ENCODE measurements at regions not wholly inside any gene's neighbourhood (a gene's known extent, or its start where the extent isn't known, plus 50 kb on each side); places are given as distances from the start of the nearest gene placed in this dataset.

- H3K27ac Mint-ChIP-seq, result peak overlapping the region; percentile 100
- H3K4me1 Mint-ChIP-seq (ENCODE audit: low read depth), result peaks cover 55% of the 10 kb centered on the region
- H3K4me3 Mint-ChIP-seq, result peak overlapping the region; percentile 92
- intact Hi-C loops (cut with micrococcal nuclease), result loop anchor here (2.0 to 5.0 kb wide), 6 partner anchors 143 to 1814 kb away; partner anchors contain the start of gene BCL11B
- peaks cover 57% of the 10 kb centered on the region for H3K36me3 Mint-ChIP-seq (ENCODE audit: low read depth)
- no peaks in the 10 kb centered on the region for H3K27me3 Mint-ChIP-seq (ENCODE audit: insufficient read depth)
- DNase-seq (ENCODE audit: low spot score), result peak; percentile 73
- peaks cover 43% of the 10 kb centered on the region for H3K9me3 Mint-ChIP-seq
These were observed 661.7 kb downstream of the VRK1 start for GRCh38 chr14:97458661-97459579.

GRCh38 chr14:97462081-97462480 is 664.9 kb downstream of the VRK1 start:
- Mint-ChIP-seq H3K36me3 (ENCODE audit: low read depth) (peaks cover 62% of the 10 kb centered on the region), H3K4me1 (ENCODE audit: low read depth) (peaks cover 29% of the 10 kb centered on the region), H3K4me3 (no peak overlapping the region), H3K9me3 (peaks cover 53% of the 10 kb centered on the region), H3K27ac (no peak overlapping the region), H3K27me3 (ENCODE audit: insufficient read depth) (no peaks in the 10 kb centered on the region)
- intact Hi-C loops (cut with micrococcal nuclease), result no loop called here
- no peak for DNase-seq (ENCODE audit: low spot score)

GRCh38 chr14:97468220-97468619 is 671.0 kb downstream of the VRK1 start:
- DNase-seq (ENCODE audit: low spot score), result no peak
- Mint-ChIP-seq H3K27me3 (ENCODE audit: insufficient read depth) (no peaks in the 10 kb centered on the region), H3K27ac (no peak overlapping the region), H3K9me3 (peaks cover 20% of the 10 kb centered on the region), H3K36me3 (ENCODE audit: low read depth) (peaks cover 65% of the 10 kb centered on the region), H3K4me3 (no peak overlapping the region), H3K4me1 (ENCODE audit: low read depth) (no peaks in the 10 kb centered on the region)
- intact Hi-C loops (cut with micrococcal nuclease), result no loop called here

GRCh38 chr14:97477353-97477752 is 680.2 kb downstream of the VRK1 start:
- Mint-ChIP-seq H3K4me1 (ENCODE audit: low read depth) (no peaks in the 10 kb centered on the region), H3K4me3 (no peak overlapping the region), H3K9me3 (peaks cover 3% of the 10 kb centered on the region), H3K27me3 (ENCODE audit: insufficient read depth) (no peaks in the 10 kb centered on the region), H3K27ac (no peak overlapping the region), H3K36me3 (ENCODE audit: low read depth) (peaks cover 17% of the 10 kb centered on the region)
- no peak for DNase-seq (ENCODE audit: low spot score)
- intact Hi-C loops (cut with micrococcal nuclease), result no loop called here

GRCh38 chr14:97485201-97485600 is 688.0 kb downstream of the VRK1 start:
- no peak for DNase-seq (ENCODE audit: low spot score)
- intact Hi-C loops (cut with micrococcal nuclease), result no loop called here
- no peak overlapping the region for H3K4me3 Mint-ChIP-seq
- H3K27me3 Mint-ChIP-seq (ENCODE audit: insufficient read depth), result peaks cover 4% of the 10 kb centered on the region
- H3K9me3 Mint-ChIP-seq, result no peaks in the 10 kb centered on the region
- no peak overlapping the region for H3K27ac Mint-ChIP-seq
- peaks cover 11% of the 10 kb centered on the region for H3K4me1 Mint-ChIP-seq (ENCODE audit: low read depth)
- no peaks in the 10 kb centered on the region for H3K36me3 Mint-ChIP-seq (ENCODE audit: low read depth)

- Mint-ChIP-seq H3K27ac (no peak overlapping the region), H3K4me3 (no peak overlapping the region), H3K9me3 (peaks cover 5% of the 10 kb centered on the region), H3K4me1 (ENCODE audit: low read depth) (peaks cover 11% of the 10 kb centered on the region), H3K36me3 (ENCODE audit: low read depth) (no peaks in the 10 kb centered on the region), H3K27me3 (ENCODE audit: insufficient read depth) (peaks cover 4% of the 10 kb centered on the region)
- intact Hi-C loops (cut with micrococcal nuclease), result no loop called here
- no peak for DNase-seq (ENCODE audit: low spot score)
These were observed 689.5 kb downstream of the VRK1 start for GRCh38 chr14:97486601-97487120.

- no peak overlapping the region for H3K4me3 Mint-ChIP-seq
- intact Hi-C loops (cut with micrococcal nuclease), result no loop called here
- peaks cover 4% of the 10 kb centered on the region for H3K27me3 Mint-ChIP-seq (ENCODE audit: insufficient read depth)
These were observed 692.6 kb downstream of the VRK1 start for GRCh38 chr14:97489750-97490149.

GRCh38 chr14:97490521-97491070 is 693.4 kb downstream of the VRK1 start:
- no peak for DNase-seq (ENCODE audit: low spot score)
- peaks cover 10% of the 10 kb centered on the region for H3K9me3 Mint-ChIP-seq
- H3K4me3 Mint-ChIP-seq, result no peak overlapping the region
- H3K36me3 Mint-ChIP-seq (ENCODE audit: low read depth), result no peaks in the 10 kb centered on the region
- H3K27me3 Mint-ChIP-seq (ENCODE audit: insufficient read depth), result peaks cover 4% of the 10 kb centered on the region
- no peak overlapping the region for H3K27ac Mint-ChIP-seq
- H3K4me1 Mint-ChIP-seq (ENCODE audit: low read depth), result peaks cover 11% of the 10 kb centered on the region
- intact Hi-C loops (cut with micrococcal nuclease), result no loop called here

More at GRCh38 chr14:97489750-97490149, 692.6 kb downstream of the VRK1 start:
- no peak for DNase-seq (ENCODE audit: low spot score)
- H3K9me3 Mint-ChIP-seq, result peaks cover 10% of the 10 kb centered on the region
- H3K27ac Mint-ChIP-seq, result no peak overlapping the region
- peaks cover 11% of the 10 kb centered on the region for H3K4me1 Mint-ChIP-seq (ENCODE audit: low read depth)
- no peaks in the 10 kb centered on the region for H3K36me3 Mint-ChIP-seq (ENCODE audit: low read depth)

- no peaks in the 10 kb centered on the region for H3K36me3 Mint-ChIP-seq (ENCODE audit: low read depth)
- H3K27ac Mint-ChIP-seq, result no peak overlapping the region
- DNase-seq (ENCODE audit: low spot score), result no peak
- H3K27me3 Mint-ChIP-seq (ENCODE audit: insufficient read depth), result peaks cover 4% of the 10 kb centered on the region
- H3K4me1 Mint-ChIP-seq (ENCODE audit: low read depth), result peaks cover 11% of the 10 kb centered on the region
- peaks cover 10% of the 10 kb centered on the region for H3K9me3 Mint-ChIP-seq
- no peak overlapping the region for H3K4me3 Mint-ChIP-seq
- intact Hi-C loops (cut with micrococcal nuclease), result no loop called here
These were observed 694.5 kb downstream of the VRK1 start for GRCh38 chr14:97491697-97492096.

GRCh38 chr14:97499790-97500481 is 702.8 kb downstream of the VRK1 start:
- intact Hi-C loops (cut with micrococcal nuclease), result no loop called here
- H3K4me1 Mint-ChIP-seq (ENCODE audit: low read depth), result no peaks in the 10 kb centered on the region
- H3K4me3 Mint-ChIP-seq, result no peak overlapping the region
- no peak overlapping the region for H3K27ac Mint-ChIP-seq
- no peaks in the 10 kb centered on the region for H3K27me3 Mint-ChIP-seq (ENCODE audit: insufficient read depth)
- DNase-seq (ENCODE audit: low spot score), result no peak
- no peaks in the 10 kb centered on the region for H3K9me3 Mint-ChIP-seq
- no peaks in the 10 kb centered on the region for H3K36me3 Mint-ChIP-seq (ENCODE audit: low read depth)

- Mint-ChIP-seq H3K4me1 (ENCODE audit: low read depth) (no peaks in the 10 kb centered on the region), H3K27ac (no peak overlapping the region), H3K36me3 (ENCODE audit: low read depth) (peaks cover 1% of the 10 kb centered on the region), H3K27me3 (ENCODE audit: insufficient read depth) (peaks cover 2% of the 10 kb centered on the region), H3K4me3 (no peak overlapping the region), H3K9me3 (peaks cover 33% of the 10 kb centered on the region)
- DNase-seq (ENCODE audit: low spot score), result no peak
- intact Hi-C loops (cut with micrococcal nuclease), result no loop called here
These were observed 709.4 kb downstream of the VRK1 start for GRCh38 chr14:97506626-97507025.

- Mint-ChIP-seq H3K4me3 (no peak overlapping the region), H3K36me3 (ENCODE audit: low read depth) (peaks cover 3% of the 10 kb centered on the region), H3K9me3 (peaks cover 12% of the 10 kb centered on the region), H3K4me1 (ENCODE audit: low read depth) (no peaks in the 10 kb centered on the region), H3K27ac (no peak overlapping the region), H3K27me3 (ENCODE audit: insufficient read depth) (peaks cover 9% of the 10 kb centered on the region)
- DNase-seq (ENCODE audit: low spot score), result no peak
- intact Hi-C loops (cut with micrococcal nuclease), result no loop called here
These were observed 716.7 kb downstream of the VRK1 start for GRCh38 chr14:97513891-97514290.
